PFSK-1 (cell line): ENCODE measurements at regions not wholly inside any gene's neighbourhood (a gene's known extent, or its start where the extent isn't known, plus 50 kb on each side); places are given as distances from the start of the nearest gene placed in this dataset.

Source experiments
- FOXP2 ChIP-seq: optimal IDR thresholded peaks from 2 replicates; pipeline ENCODE3; 2011; ENCODE audit warnings: borderline replicate concordance, control low read depth, inconsistent platforms; ENCODE audit not compliant: insufficient read depth; ENCODE audit errors: extremely low read length, extremely low read depth
- POLR2AphosphoS5 ChIP-seq: IDR thresholded peaks from 2 replicates; pipeline ENCODE4 v1.6.1; 2012; ENCODE audit warnings: low read depth, mild to moderate bottlenecking, control low read depth, low read length, moderate library complexity
- REST ChIP-seq, 2 experiments: IDR thresholded peaks; 2 replicates each; pipeline versions ENCODE4 v1.6.1 to v1.8.0; 2011 to 2012; ENCODE audit warnings: low read depth in 2 of 2, low read length in 2 of 2, control low read depth in 1 of 2, inconsistent platforms in 1 of 2, mild to moderate bottlenecking in 1 of 2, moderate library complexity in 1 of 2; ENCODE audit not compliant: insufficient read depth in 1 of 2
- SIN3A ChIP-seq: IDR thresholded peaks from 2 replicates; pipeline ENCODE4 v1.6.1; 2012; ENCODE audit warnings: mild to moderate bottlenecking, low read length, moderate library complexity, borderline replicate concordance; ENCODE audit not compliant: insufficient read depth
- TAF1 ChIP-seq: IDR thresholded peaks from 2 replicates; pipeline ENCODE4 v1.6.1; 2012; ENCODE audit warnings: low read length, control low read depth, borderline replicate concordance; ENCODE audit not compliant: insufficient read depth

GRCh38 chr2:220123751-220124150 is 496.3 kb downstream of the SLC4A3 start:
- TF ChIP-seq REST (IDR thresholded peaks at IDR 0.05; ENCODE audit: insufficient read depth in 1 of 2, low read depth in 2 of 2, low read length in 2 of 2) = no peak

GRCh38 chr2:220125551-220125950 is 498.1 kb downstream of the SLC4A3 start:
- TF ChIP-seq TAF1 (no peak), FOXP2 (no peak)

GRCh38 chr2:220127311-220127710 is 499.9 kb downstream of the SLC4A3 start:
- TF ChIP-seq REST (IDR thresholded peaks at IDR 0.05; ENCODE audit: insufficient read depth in 1 of 2, low read depth in 2 of 2, low read length in 2 of 2) (no peak), TAF1 (no peak), SIN3A (no peak), POLR2AphosphoS5 (no peak), FOXP2 (no peak)

DNA sequence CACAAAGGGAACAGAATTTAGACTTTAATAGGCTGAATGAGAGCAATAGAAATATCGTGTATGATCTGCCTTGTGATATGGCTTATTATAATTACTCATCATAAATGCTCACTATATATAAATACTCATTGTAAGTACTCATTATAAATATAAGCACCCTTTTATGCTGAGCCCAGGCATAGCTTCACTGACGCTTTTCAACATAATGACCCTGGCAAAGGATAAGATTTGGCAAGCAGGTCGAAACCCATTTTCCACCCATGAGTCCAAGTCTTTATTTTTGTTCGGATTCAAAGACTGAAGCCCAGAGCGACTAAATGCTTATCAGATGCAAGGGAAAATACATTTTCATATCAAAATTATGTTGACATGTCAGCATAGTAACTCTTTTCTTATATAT is 500.4 kb downstream of the SLC4A3 start:
- TF ChIP-seq REST (IDR thresholded peaks at IDR 0.05; ENCODE audit: insufficient read depth in 1 of 2, low read depth in 2 of 2, low read length in 2 of 2) = no peak
- TF ChIP-seq SIN3A = no peak
- no peak for TF ChIP-seq FOXP2
- TF ChIP-seq TAF1 = no peak
- TF ChIP-seq POLR2AphosphoS5 = no peak

GRCh38 chr2:220129391-220129790 is 502.0 kb downstream of the SLC4A3 start:
- TF ChIP-seq TAF1 (no peak), SIN3A (no peak), POLR2AphosphoS5 (no peak), FOXP2 (no peak), REST (IDR thresholded peaks at IDR 0.05; ENCODE audit: insufficient read depth in 1 of 2, low read depth in 2 of 2, low read length in 2 of 2) (no peak)
